Esophagus squamous epithelium (tissue), 5 donors: ENCODE measurements at regions not wholly inside any gene's neighbourhood (a gene's known extent, or its start where the extent isn't known, plus 50 kb on each side); places are given as distances from the start of the nearest gene placed in this dataset.

ENCODE experiments used
- DNase-seq: peaks from one replicate; lab custom pipeline; 2025; lab: John Stamatoyannopoulos, UW
- H3K27ac ChIP-seq, 4 donors: fragments of 200-600 bp; sonication (generic); one replicate each; pipeline ENCODE4 v1.5.1; 2016 to 2019; ENCODE audit warnings: mild to moderate bottlenecking in 1 of 4
- H3K27me3 ChIP-seq, 4 donors: fragments of 200-600 bp; sonication (generic); 1 replicate in 3 of 4; 2 replicates in 1 of 4; pipeline versions ENCODE4 v1.5.1 to v1.6.0; 2017 to 2021; ENCODE audit warnings: antibody characterized with exemption in 1 of 4
- H3K36me3 ChIP-seq, 3 donors: fragments of 200-600 bp; sonication (generic); one replicate each; pipeline ENCODE4 v1.5.1; 2016 to 2019
- H3K4me1 ChIP-seq, 3 donors: fragments of 200-600 bp; sonication (generic); one replicate each; pipeline ENCODE4 v1.5.1; 2017 to 2019
- H3K4me3 ChIP-seq, 4 donors: fragments of 200-600 bp; sonication (generic); 1 replicate in 3 of 4; 2 replicates in 1 of 4; pipeline ENCODE4 v1.5.1; 2016 to 2019; ENCODE audit warnings: mild to moderate bottlenecking in 2 of 4, moderate library complexity in 1 of 4
- H3K9me3 ChIP-seq, 3 donors: fragments of 200-600 bp; sonication (generic); one replicate each; pipeline ENCODE4 v1.5.1; 2016 to 2019
- CTCF ChIP-seq, 6 experiments: fragments of 450-650 bp in 4 of 6; fragments of 200-600 bp in 2 of 6; sonication (generic) in 2 of 6; IDR thresholded peaks; one replicate each; pipeline ENCODE4 v1.5.1; 2016 to 2019; ENCODE audit warnings: antibody characterized with exemption in 6 of 6, mild to moderate bottlenecking in 4 of 6, moderate library complexity in 4 of 6
- POLR2A ChIP-seq, 4 donors: fragments of 450-650 bp; IDR thresholded peaks; one replicate each; pipeline ENCODE4 v1.6.1; 2017; ENCODE audit warnings: antibody characterized with exemption in 4 of 4, mild to moderate bottlenecking in 4 of 4, moderate library complexity in 3 of 4
- WGBS, 2 donors: methylation state at CpG; one replicate each; pipeline ENCODE4 v1.1.5; 2018; 5-methylcytosine and 5-hydroxymethylcytosine counted together
- intact Hi-C: fragments of 100-400 bp; cut with DNase I; formaldehyde crosslinking; loops from one replicate; pipeline ENCODE4 v1.15.0; 2022
- donor health status: DM: yes; HTN: yes; CAD: no.

GRCh38 chr5:123754908-123755307 is 242.9 kb downstream of the CSNK1G3 start:
- Histone ChIP-seq H3K4me1 (peaks cover 0 to 10% (median 8%) of the 10 kb centered on the region in 3 donors), H3K36me3 (no peaks in the 10 kb centered on the region), H3K9me3 (no peaks in the 10 kb centered on the region), H3K27ac (peak overlapping the region in 2 of 4 donors; percentile 2 to 31), H3K27me3 (no peaks in the 10 kb centered on the region), H3K4me3 (no peak overlapping the region)
- 57 to 75% methylated on average over 3 of the region's 3 CpGs for WGBS, 2 donors
- intact Hi-C loops = no loop called here
- no peak for DNase-seq
- no peak for TF ChIP-seq CTCF (IDR thresholded peaks at IDR 0.05)
- no peak for TF ChIP-seq POLR2A (IDR thresholded peaks at IDR 0.05)

DNA sequence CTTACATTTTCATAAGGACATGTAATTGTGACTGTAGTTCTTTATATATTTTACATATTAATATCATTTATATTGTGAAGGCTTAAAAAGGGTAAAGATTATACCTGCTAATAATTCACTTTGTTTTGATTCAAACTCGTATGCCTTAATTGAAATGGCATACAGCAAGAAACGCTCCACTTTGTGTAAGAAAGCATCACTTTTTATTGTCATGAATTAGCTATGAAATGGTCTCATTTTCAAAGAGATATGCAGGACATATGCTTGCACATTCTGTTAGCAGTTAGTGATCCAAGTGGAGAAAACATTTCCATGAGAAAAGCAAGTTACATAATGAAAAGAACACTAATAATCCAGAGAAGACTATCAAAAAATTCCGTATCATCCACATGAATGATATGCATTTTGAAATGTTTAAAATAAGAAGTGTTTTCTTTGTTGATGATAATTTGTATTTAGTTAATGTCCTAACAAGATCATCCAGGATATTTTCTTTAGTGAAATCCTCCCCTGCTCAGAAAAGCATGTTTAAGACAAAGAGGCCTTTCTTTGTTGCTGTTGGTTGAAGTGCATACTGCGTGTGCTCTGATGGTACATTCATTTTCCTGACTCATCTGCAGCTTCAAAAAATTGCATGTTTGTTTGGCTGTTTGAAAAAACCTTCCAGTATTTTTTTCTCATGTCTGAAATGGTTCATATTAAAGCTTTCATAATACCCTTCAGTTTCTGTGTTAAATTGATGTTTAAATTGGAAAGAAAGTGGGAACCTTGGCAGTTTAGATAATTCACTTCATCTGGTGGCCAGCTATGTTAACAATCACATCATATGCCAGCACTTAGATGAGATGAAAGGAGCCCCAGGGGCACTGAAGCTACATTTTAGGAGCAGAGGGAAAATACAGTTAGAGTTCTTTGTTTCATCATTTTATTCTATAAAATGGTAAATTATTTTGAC is 242.2 kb downstream of the CSNK1G3 start:
- TF ChIP-seq POLR2A (IDR thresholded peaks at IDR 0.05) = no peak
- no peak for TF ChIP-seq CTCF (IDR thresholded peaks at IDR 0.05)
- Histone ChIP-seq H3K36me3 (no peaks in the 10 kb centered on the region), H3K4me3 (no peak overlapping the region), H3K27ac (peak overlapping the region in 2 of 4 donors; percentile 2 to 31), H3K4me1 (peaks cover 0 to 10% (median 8%) of the 10 kb centered on the region in 3 donors), H3K9me3 (no peaks in the 10 kb centered on the region), H3K27me3 (no peaks in the 10 kb centered on the region)
- DNase-seq = no peak
- 68 to 72% methylated on average over 4 of the region's 4 CpGs for WGBS, 2 donors
- intact Hi-C loops = no loop called here

GRCh38 chr5:123753180-123753936 is 241.4 kb downstream of the CSNK1G3 start:
- no peak for DNase-seq
- no peaks in the 10 kb centered on the region for H3K36me3 ChIP-seq
- H3K9me3 ChIP-seq = no peaks in the 10 kb centered on the region
- no peak for TF ChIP-seq POLR2A (IDR thresholded peaks at IDR 0.05)
- TF ChIP-seq CTCF (IDR thresholded peaks at IDR 0.05) = no peak
- peaks cover 0 to 10% (median 8%) of the 10 kb centered on the region in 3 donors for H3K4me1 ChIP-seq
- 56 to 85% methylated on average over 3 of the region's 3 CpGs for WGBS, 2 donors
- intact Hi-C loops = no loop called here
- H3K27me3 ChIP-seq = no peaks in the 10 kb centered on the region
- peak overlapping the region in 1 of 4 donors; percentile 31 for H3K27ac ChIP-seq
- no peak overlapping the region for H3K4me3 ChIP-seq

GRCh38 chr5:123752552-123753179 is 240.7 kb downstream of the CSNK1G3 start:
- TF ChIP-seq CTCF (IDR thresholded peaks at IDR 0.05) = no peak
- TF ChIP-seq POLR2A (IDR thresholded peaks at IDR 0.05) = no peak
- DNase-seq = no peak
- Histone ChIP-seq H3K9me3 (no peaks in the 10 kb centered on the region), H3K27ac (peak overlapping the region in 2 of 4 donors; percentile 19 to 38), H3K27me3 (no peaks in the 10 kb centered on the region), H3K4me1 (peaks cover 0 to 10% (median 8%) of the 10 kb centered on the region in 3 donors), H3K4me3 (no peak overlapping the region), H3K36me3 (no peaks in the 10 kb centered on the region)
- intact Hi-C loops = no loop called here
- 58 to 59% methylated on average over 3 to 5 of the region's 5 CpGs for WGBS, 2 donors
